Activated CD4-positive, alpha-beta T cell treated with anti-CD3 and anti-CD28 coated beads for 36 hours (primary cell): ENCODE measurements at regions not wholly inside any gene's neighbourhood (a gene's known extent, or its start where the extent isn't known, plus 50 kb on each side); places are given as distances from the start of the nearest gene placed in this dataset.
A peak's percentile ranks its signal among the peaks of the same experiment; 100 is the strongest.

Experiments
- ATAC-seq: fragments of 200-7000 bp; cut with Tn5 transposase; one replicate; pipeline ENCODE4 v1.10.0; 2021; ENCODE audit warnings: mild to moderate bottlenecking, moderate library complexity
- CTCF ChIA-PET: fragments of 350-600 bp; sonication (Branson Sonifier 250); formaldehyde crosslinking; loops from one replicate; lab custom pipeline; 2021; ENCODE audit warnings: antibody characterized with exemption; lab: Charles Lee
- POLR2A ChIA-PET: fragments of 350-600 bp; sonication (Branson Sonifier 250); formaldehyde crosslinking; loops from one replicate; lab custom pipeline; 2021; ENCODE audit warnings: antibody characterized with exemption, inconsistent platforms; lab: Charles Lee
- DNase-seq: peaks from one replicate; pipeline ENCODE4 v3.0.0-alpha.2; 2020
- H3K27ac Mint-ChIP-seq: one replicate; pipeline ENCODE4 v1.8.0; 2021; ENCODE audit warnings: mixed read lengths
- H3K27me3 Mint-ChIP-seq: one replicate; pipeline ENCODE4 v1.8.0; 2021; ENCODE audit warnings: mixed read lengths
- H3K36me3 Mint-ChIP-seq: one replicate; pipeline ENCODE4 v1.8.0; 2021; ENCODE audit warnings: low read depth, mixed read lengths
- H3K4me1 Mint-ChIP-seq: one replicate; pipeline ENCODE4 v1.8.0; 2021; ENCODE audit warnings: mixed read lengths
- H3K4me3 Mint-ChIP-seq: one replicate; pipeline ENCODE4 v1.8.0; 2021; ENCODE audit warnings: mild to moderate bottlenecking, moderate library complexity, mixed read lengths
- H3K9me3 Mint-ChIP-seq: one replicate; pipeline ENCODE4 v1.8.0; 2021; ENCODE audit warnings: low read depth, mixed read lengths
- intact Hi-C, 2 experiments: fragments of 100-400 bp; cut with DNase I in 1 of 2; cut with micrococcal nuclease in 1 of 2; formaldehyde crosslinking; loops; one replicate each; pipeline versions ENCODE4 v1.14.2 to v1.15.1; 2022 to 2024; cut with DNase I, micrococcal nuclease

DNA sequence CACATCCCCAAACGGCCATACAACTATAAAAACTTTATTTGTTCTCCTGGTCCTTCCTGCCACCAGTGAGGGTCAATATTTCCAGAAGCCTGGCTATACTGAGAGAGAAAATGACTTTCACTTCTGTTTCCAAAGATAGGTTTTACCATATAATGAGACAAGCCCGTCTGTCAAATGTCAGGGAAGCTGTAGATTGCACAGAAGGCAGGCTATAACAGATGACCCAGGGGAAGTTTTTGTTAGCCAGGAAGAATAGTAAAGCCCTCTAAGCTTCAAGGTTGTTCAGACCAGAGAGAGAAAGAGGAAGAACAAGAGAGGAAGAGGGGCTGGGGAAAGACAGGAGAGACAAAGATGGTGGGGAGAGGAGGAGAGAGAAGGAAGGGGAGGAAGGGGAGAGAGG, 217.5 kb downstream of the GBA3 start:
- intact Hi-C loops, result no loop called here
- POLR2A ChIA-PET, result no interaction called here
- DNase-seq (no peak), ATAC-seq (no peak)
- H3K4me1 Mint-ChIP-seq, result no peaks in the 10 kb centered on the region
- no peak overlapping the region for H3K27ac Mint-ChIP-seq
- H3K36me3 Mint-ChIP-seq, result no peaks in the 10 kb centered on the region
- peaks cover 7% of the 10 kb centered on the region for H3K9me3 Mint-ChIP-seq
- no peaks in the 10 kb centered on the region for H3K27me3 Mint-ChIP-seq
- CTCF ChIA-PET, result no interaction called here
- no peak overlapping the region for H3K4me3 Mint-ChIP-seq

DNA sequence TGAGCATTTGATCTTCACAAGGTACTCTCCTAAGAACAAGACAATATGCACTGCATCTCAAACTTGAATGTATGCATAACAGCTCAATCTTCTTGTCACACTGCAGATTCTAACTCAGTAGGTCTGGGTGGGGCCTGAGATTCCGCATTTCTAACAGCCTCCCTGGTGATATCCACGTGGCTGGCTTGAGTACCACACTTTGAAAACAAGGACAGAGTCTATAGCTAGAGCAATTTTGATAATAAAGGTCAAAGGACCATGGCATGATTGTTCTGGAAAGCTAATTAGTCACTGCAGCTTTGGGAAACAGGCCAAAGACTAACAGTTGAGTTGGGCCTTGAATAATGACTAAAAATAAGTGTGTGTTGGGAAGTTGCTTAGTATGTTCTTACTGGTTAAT, 213.3 kb downstream of the GBA3 start:
- CTCF ChIA-PET, result interaction anchor here (1.3 kb wide), 1 partner anchor 9 kb away, joined by 4 read pairs; no protein-coding TSS in a partner anchor
- no peak for ATAC-seq
- H3K4me1 Mint-ChIP-seq, result no peaks in the 10 kb centered on the region

DNA sequence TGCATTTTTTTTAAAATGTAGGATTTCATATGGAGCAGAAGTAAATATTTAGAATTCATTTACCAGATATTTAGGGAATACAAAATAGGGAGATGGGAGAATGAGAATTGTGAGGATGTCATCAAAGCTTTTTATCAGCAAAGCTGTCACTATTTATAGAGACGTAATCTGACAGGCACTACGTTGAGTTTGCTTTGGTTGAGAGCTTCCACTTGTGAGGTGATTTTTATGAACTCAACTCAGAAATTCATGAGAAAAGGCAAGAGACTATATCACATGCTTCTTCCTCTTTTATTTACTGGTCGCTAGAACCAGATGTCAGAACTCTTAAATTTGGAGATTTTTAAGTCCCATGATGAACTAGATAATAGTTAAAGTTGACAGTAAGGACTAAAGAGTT, 211.2 kb downstream of the GBA3 start:
- ChIA-PET CTCF (interaction anchor here (0.7 to 1.4 kb wide), 2 partner anchors 9 kb away, joined by 3 to 5 read pairs; no protein-coding TSS in a partner anchor), POLR2A (no interaction called here)
- ATAC-seq, result no peak
- Mint-ChIP-seq H3K4me1 (no peaks in the 10 kb centered on the region), H3K27ac (no peak overlapping the region), H3K9me3 (peaks cover 3% of the 10 kb centered on the region), H3K4me3 (no peak overlapping the region), H3K27me3 (no peaks in the 10 kb centered on the region), H3K36me3 (no peaks in the 10 kb centered on the region)
- intact Hi-C loops, result no loop called here
- DNase-seq, result no peak

More for the DNA sequence above, 213.3 kb downstream of the GBA3 start:
- Mint-ChIP-seq H3K27ac (no peak overlapping the region), H3K36me3 (no peaks in the 10 kb centered on the region), H3K9me3 (peaks cover 7% of the 10 kb centered on the region), H3K4me3 (no peak overlapping the region), H3K27me3 (no peaks in the 10 kb centered on the region)
- POLR2A ChIA-PET, result no interaction called here
- no peak for DNase-seq
- intact Hi-C loops, result no loop called here

DNA sequence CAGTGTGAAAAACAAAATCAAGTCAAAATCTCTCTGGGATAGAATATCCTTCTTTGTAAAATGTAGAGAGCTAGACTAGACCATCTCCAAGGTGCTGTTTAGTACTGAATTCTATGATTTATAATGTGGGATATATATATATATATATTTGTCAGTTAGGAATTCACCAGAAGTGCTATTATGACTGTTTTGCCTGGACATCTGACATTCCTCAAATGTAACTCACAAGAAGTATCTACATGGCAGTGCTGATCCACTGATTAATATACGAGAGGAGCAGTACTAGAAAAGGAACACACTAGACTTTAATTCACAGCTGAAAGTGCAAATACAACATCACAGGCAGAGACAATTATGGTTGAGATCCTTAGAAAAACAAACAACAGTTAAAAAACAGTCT, 208.9 kb downstream of the GBA3 start:
- no peaks in the 10 kb centered on the region for H3K27me3 Mint-ChIP-seq
- CTCF ChIA-PET, result no interaction called here
- ATAC-seq, result no peak
- no peaks in the 10 kb centered on the region for H3K9me3 Mint-ChIP-seq
- no peak overlapping the region for H3K4me3 Mint-ChIP-seq
- POLR2A ChIA-PET, result no interaction called here
- no peak overlapping the region for H3K27ac Mint-ChIP-seq
- no peaks in the 10 kb centered on the region for H3K4me1 Mint-ChIP-seq
- DNase-seq, result no peak
- intact Hi-C loops, result no loop called here
- H3K36me3 Mint-ChIP-seq, result no peaks in the 10 kb centered on the region

DNA sequence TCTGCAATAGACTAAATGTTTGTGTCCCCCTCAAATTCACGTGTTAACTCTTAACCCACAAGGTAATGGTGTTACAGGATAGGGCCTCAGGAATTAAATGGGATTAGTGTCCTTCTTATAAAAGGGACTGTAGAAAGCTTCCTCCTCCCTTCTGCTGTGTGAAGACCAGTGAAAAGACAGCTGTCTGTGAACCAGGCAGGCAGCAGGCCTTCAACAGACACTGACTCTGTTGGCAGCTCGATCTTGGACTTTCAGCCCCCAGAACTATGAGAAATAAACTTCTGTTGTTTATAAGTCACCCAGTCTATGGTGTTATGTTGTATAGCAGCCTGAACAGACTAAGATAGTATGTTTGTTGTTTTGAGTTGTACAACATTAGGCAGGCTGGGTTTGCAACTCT, 208.1 kb downstream of the GBA3 start:
- intact Hi-C loops, result no loop called here
- DNase-seq, result no peak
- no peaks in the 10 kb centered on the region for H3K36me3 Mint-ChIP-seq
- H3K4me3 Mint-ChIP-seq, result no peak overlapping the region
- H3K4me1 Mint-ChIP-seq, result no peaks in the 10 kb centered on the region
- no peaks in the 10 kb centered on the region for H3K9me3 Mint-ChIP-seq
- POLR2A ChIA-PET, result no interaction called here
- H3K27ac Mint-ChIP-seq, result no peak overlapping the region
- CTCF ChIA-PET, result interaction anchor here (0.9 kb wide), 1 partner anchor 389 kb away, joined by 4 read pairs; no protein-coding TSS in a partner anchor
- ATAC-seq, result no peak
- no peaks in the 10 kb centered on the region for H3K27me3 Mint-ChIP-seq

DNA sequence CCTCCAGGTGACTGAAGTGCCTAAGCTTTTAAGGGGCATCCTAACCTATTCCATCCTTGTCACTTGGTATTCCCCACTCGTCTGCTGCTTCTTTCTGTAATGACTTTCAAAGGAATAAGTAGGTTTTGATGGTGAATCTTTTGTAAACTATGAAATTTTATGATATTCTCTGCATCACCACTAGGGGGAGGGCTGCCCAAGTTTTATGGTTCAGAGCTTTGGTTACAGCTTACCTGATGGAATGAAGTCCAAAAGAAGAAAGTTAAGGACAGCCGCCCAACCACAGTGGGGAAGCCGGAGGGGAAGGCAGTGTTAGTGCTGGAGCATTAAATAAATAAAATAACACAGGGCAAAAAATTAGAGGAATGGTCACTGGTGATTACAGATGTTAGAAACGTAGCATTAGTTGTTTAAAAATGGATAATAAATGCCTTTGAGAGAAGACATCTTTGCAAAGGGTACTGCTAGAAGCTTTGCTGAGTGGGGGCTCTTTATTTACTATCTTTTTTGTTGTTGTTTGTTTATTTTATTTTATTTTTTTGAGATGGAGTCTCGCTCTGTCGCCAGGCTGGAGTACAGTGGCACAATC, 204.9 kb downstream of the GBA3 start:
- Mint-ChIP-seq H3K36me3 (no peaks in the 10 kb centered on the region), H3K4me3 (no peak overlapping the region), H3K27ac (no peak overlapping the region), H3K4me1 (no peaks in the 10 kb centered on the region), H3K9me3 (no peaks in the 10 kb centered on the region), H3K27me3 (no peaks in the 10 kb centered on the region)
- ATAC-seq (no peak), DNase-seq (peak; percentile 42)
- intact Hi-C loops, result loop anchor here in 1 of 2 experiments (1.0 kb wide), 1 partner anchor 1524 kb away; no protein-coding TSS in a partner anchor
- ChIA-PET POLR2A (no interaction called here), CTCF (interaction anchor here (0.8 to 1.5 kb wide), 12 partner anchors 8 to 1521 kb away, joined by 3 to 8 read pairs (median 4); partner anchors contain the start of gene GBA3)

DNA sequence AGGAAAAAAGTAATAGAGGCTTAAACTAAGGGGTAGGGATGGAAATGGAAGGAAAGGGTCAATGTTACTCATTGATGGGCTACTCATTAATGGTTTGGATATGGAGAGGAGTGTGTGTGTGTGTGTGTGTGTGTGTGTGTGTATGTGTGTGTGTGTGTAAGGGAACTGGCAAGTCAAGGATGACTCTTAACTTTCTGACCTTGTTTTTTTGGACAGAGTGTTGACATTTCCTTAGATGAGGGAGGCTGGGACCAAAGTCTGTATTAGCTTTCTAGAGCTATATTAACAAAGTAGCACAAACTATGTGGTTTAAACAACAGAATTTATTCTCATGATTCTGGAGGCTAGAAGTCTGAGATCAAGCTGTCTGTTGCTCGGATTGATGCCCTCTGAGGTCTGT, 202.7 kb downstream of the GBA3 start:
- Mint-ChIP-seq H3K27me3 (no peaks in the 10 kb centered on the region), H3K9me3 (no peaks in the 10 kb centered on the region), H3K4me3 (no peak overlapping the region), H3K27ac (no peak overlapping the region), H3K36me3 (no peaks in the 10 kb centered on the region), H3K4me1 (no peaks in the 10 kb centered on the region)
- POLR2A ChIA-PET, result no interaction called here
- intact Hi-C loops, result no loop called here
- CTCF ChIA-PET, result interaction anchor here (1.0 to 1.2 kb wide), 3 partner anchors 8 to 1524 kb away, joined by 3 to 4 read pairs (median 3); no protein-coding TSS in a partner anchor
- ATAC-seq, result no peak
- no peak for DNase-seq

DNA sequence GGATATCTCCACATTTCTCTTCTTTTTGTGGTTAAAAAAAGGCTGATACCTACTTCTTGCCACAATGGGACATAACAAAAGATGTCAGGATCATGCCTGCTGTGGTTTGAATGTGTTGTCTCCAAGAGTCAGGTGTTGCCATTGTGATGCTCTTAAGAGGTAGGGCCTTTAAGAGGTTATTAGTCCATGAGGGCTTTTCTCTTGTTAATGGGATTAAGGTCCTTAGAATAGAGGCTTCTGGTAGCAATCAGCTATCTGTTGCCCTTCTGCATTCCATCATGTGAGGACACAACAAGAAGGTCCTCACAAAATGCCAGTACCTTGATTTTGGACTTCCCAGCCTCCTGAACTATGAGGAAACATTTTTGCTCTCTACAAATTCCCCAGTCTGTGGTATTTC, 191.4 kb downstream of the GBA3 start:
- Mint-ChIP-seq H3K27me3 (no peaks in the 10 kb centered on the region), H3K36me3 (no peaks in the 10 kb centered on the region), H3K27ac (no peak overlapping the region), H3K4me1 (no peaks in the 10 kb centered on the region), H3K9me3 (no peaks in the 10 kb centered on the region), H3K4me3 (no peak overlapping the region)
- ChIA-PET CTCF (no interaction called here), POLR2A (no interaction called here)
- intact Hi-C loops, result no loop called here
- no peak for DNase-seq
- no peak for ATAC-seq

DNA sequence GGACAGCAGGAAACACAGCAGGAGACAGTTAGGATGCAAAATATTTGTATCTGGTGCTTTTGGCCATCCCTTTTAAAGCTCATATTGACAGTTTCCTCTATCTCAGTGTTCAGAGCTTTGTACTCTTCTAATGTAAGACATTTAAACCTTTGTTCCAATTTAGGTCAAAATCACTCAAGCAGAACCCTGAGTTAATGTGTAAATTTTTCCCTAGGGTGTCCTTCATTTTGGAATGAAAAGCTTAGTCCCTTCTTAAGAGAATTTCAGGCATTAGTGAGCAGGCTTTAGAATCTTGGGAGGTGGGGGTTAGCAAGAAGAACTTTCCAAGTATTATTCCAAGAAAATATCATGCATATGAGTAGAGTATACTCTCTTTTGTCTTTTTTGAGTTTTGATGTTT, 188.7 kb downstream of the GBA3 start:
- no peak overlapping the region for H3K27ac Mint-ChIP-seq
- H3K4me1 Mint-ChIP-seq, result no peaks in the 10 kb centered on the region
- ATAC-seq (no peak), DNase-seq (no peak)
- intact Hi-C loops, result no loop called here
- POLR2A ChIA-PET, result interaction anchor here (0.6 kb wide), 1 partner anchor 237 kb away, joined by 4 read pairs; no protein-coding TSS in a partner anchor
- H3K27me3 Mint-ChIP-seq, result no peaks in the 10 kb centered on the region
- H3K9me3 Mint-ChIP-seq, result no peaks in the 10 kb centered on the region
- no peaks in the 10 kb centered on the region for H3K36me3 Mint-ChIP-seq
- H3K4me3 Mint-ChIP-seq, result no peak overlapping the region
- CTCF ChIA-PET, result no interaction called here

DNA sequence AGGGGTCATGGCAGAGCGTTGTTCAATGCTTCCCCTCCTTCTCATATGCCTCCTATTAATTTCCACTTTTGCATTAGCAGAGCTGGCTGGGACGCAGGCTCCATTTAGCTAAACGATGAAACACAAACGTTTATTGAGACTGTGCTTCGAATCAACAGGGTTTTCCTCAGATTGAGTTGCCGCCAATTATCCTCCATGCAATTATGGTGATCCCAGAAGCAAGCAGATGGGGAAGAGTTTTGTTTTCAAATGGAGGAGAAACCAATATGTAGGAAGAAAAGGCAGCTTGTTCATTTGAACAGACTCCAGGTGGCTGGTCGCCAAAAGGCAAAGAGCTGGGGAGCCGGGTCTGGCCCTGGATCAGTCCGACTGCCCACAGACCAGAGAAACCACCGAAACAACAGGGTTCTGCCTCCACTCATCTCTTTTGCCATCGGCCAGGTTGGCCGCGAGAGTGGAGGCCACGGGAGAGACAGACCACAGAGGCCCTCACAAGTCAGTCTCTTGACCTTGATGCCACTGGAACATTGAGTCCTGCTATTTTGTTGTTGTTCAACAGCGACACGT, 184.8 kb downstream of the GBA3 start:
- no peak overlapping the region for H3K27ac Mint-ChIP-seq
- DNase-seq (no peak), ATAC-seq (no peak)
- ChIA-PET POLR2A (no interaction called here), CTCF (interaction anchor here (0.8 to 1.2 kb wide), 2 partner anchors 19 to 21 kb away, joined by 3 to 4 read pairs; no protein-coding TSS in a partner anchor)
- intact Hi-C loops, result no loop called here
- no peaks in the 10 kb centered on the region for H3K36me3 Mint-ChIP-seq
- H3K27me3 Mint-ChIP-seq, result no peaks in the 10 kb centered on the region
- H3K9me3 Mint-ChIP-seq, result no peaks in the 10 kb centered on the region
- H3K4me1 Mint-ChIP-seq, result no peaks in the 10 kb centered on the region
- no peak overlapping the region for H3K4me3 Mint-ChIP-seq

DNA sequence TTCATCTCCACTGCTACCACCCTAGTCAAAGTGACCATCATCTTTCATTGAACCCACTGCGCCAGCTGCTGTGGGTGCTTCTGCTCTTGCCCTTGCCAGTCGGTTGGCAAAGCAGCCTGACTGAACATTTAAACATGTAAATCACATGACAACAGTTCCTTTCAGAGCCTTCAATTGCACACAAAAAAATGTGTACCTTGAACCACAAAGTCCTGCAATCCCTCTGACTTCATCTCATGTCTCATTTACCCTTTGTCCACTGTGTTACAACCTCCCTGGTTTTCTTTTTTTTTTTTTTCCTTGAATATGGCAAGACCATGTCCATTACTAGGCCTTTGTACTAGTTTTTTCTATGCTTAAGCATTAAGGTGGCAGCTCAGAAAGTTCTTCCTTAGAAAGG, 183.5 kb downstream of the GBA3 start:
- Mint-ChIP-seq H3K27ac (no peak overlapping the region), H3K4me3 (no peak overlapping the region), H3K36me3 (no peaks in the 10 kb centered on the region), H3K27me3 (no peaks in the 10 kb centered on the region), H3K9me3 (no peaks in the 10 kb centered on the region), H3K4me1 (no peaks in the 10 kb centered on the region)
- ChIA-PET POLR2A (no interaction called here), CTCF (interaction anchor here (1.2 kb wide), 1 partner anchor 21 kb away, joined by 4 read pairs; no protein-coding TSS in a partner anchor)
- intact Hi-C loops, result no loop called here
- no peak for DNase-seq
- no peak for ATAC-seq
